ENCODE measurements at regions not wholly inside any gene's neighbourhood (a gene's known extent, or its start where the extent isn't known, plus 50 kb on each side); places are given as distances from the start of the nearest gene placed in this dataset.

DNA sequence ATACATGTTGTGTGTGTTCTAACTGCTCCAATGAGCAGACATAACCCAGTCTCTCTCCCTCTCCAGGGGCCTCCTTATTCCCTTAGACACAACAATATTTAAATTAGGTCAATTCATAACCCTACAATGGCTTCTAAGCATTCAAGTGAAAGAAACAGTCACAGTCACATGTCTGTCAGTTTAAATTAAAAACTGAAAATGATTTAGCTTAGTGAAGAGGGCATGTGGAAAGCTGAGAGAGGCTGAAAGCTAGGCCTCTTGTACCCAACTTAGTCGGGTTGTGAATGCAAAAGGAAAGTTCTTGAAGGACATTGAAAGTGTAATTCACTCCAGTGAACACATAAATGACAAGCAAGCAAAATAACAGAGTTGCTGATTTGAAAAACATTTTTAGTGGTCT lies 1519.6 kb downstream of the OTOL1 start:
- TF ChIP-seq, protein P1, sequence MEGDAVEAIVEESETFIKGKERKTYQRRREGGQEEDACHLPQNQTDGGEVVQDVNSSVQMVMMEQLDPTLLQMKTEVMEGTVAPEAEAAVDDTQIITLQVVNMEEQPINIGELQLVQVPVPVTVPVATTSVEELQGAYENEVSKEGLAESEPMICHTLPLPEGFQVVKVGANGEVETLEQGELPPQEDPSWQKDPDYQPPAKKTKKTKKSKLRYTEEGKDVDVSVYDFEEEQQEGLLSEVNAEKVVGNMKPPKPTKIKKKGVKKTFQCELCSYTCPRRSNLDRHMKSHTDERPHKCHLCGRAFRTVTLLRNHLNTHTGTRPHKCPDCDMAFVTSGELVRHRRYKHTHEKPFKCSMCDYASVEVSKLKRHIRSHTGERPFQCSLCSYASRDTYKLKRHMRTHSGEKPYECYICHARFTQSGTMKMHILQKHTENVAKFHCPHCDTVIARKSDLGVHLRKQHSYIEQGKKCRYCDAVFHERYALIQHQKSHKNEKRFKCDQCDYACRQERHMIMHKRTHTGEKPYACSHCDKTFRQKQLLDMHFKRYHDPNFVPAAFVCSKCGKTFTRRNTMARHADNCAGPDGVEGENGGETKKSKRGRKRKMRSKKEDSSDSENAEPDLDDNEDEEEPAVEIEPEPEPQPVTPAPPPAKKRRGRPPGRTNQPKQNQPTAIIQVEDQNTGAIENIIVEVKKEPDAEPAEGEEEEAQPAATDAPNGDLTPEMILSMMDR (IDR thresholded peaks at IDR 0.05): no peak
- no peak for TF ChIP-seq EZH2phosphoT487 (IDR thresholded peaks at IDR 0.05)
- TF ChIP-seq EZH2 (IDR thresholded peaks at IDR 0.05): no peak
